ENCODE measurements at regions not wholly inside any gene's neighbourhood (a gene's known extent, or its start where the extent isn't known, plus 50 kb on each side); places are given as distances from the start of the nearest gene placed in this dataset.
"Not testable (repeated sequence)": the region's sequence is repeated elsewhere in the genome, so short reads cannot be mapped to it uniquely, and the experiment has no call there.

- no peaks in the 10 kb centered on the region for H3K9me2 ChIP-seq (replicated peaks; ENCODE audit: insufficient read depth)
- no peaks in the 10 kb centered on the region for H3K79me2 ChIP-seq
- H3K27ac ChIP-seq, result no peak overlapping the region
- no peaks in the 10 kb centered on the region for H3K4me1 ChIP-seq (ENCODE audit: insufficient read depth)
- 81% methylated on average over 3 of the region's 3 CpGs for WGBS (ENCODE audit: low lambda C conversion rate, missing lambda C conversion rate)
- H3K36me3 ChIP-seq (replicated peaks; ENCODE audit: insufficient read depth, low read depth), result no peaks in the 10 kb centered on the region
- no peaks in the 10 kb centered on the region for H4K20me1 ChIP-seq (ENCODE audit: insufficient read depth, poor library complexity, severe bottlenecking)
- no peak overlapping the region for H2AFZ ChIP-seq
- TF ChIP-seq CTCF (IDR thresholded peaks at IDR 0.05; ENCODE audit: poor library complexity), result no peak
- TF ChIP-seq EZH2 (IDR thresholded peaks at IDR 0.05; ENCODE audit: borderline replicate concordance), result no peak
- no peak for TF ChIP-seq EZH2phosphoT487 (IDR thresholded peaks at IDR 0.05; ENCODE audit: low read depth, severe bottlenecking, unreplicated experiment)
- no peaks in the 10 kb centered on the region for H3K27me3 ChIP-seq
- H3K9me3 ChIP-seq (ENCODE audit: low read depth), result no peaks in the 10 kb centered on the region
- no peak for DNase-seq (ENCODE audit: low spot score)
- H3K4me3 ChIP-seq, result no peak overlapping the region
- no peak overlapping the region for H3K4me2 ChIP-seq
Measured at GRCh38 chrX:13955975-13956374, 73.7 kb downstream of the GEMIN8 start.

DNA sequence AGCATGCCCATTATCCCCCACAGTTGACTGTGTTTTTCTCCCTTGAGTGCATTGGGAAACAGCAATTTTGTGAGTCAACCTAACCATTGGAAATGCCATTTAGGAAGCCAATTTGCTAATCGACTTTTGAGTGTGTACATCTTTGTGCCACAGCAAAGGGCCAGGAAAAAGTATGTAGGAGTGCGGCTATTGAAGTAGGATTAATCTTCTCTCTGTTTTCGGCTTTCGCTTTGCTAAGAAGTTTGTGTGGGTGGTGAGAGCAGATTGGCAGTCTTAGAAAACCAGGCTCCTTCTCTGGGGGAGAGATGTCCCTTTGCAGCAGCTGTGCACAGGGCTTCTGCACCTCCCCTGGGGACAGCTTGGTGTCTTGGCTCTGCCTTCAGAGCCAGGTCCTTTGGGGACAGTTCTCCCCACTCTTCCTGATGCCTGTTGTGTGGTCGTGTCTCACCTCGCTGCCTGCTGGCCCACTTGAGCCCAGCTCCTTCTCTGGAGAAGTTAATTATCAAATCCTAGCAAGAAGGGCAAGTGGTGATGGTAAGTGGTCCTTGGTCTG is 74.5 kb downstream of the GEMIN8 start:
- H3K4me3 ChIP-seq, result no peak overlapping the region
- TF ChIP-seq EZH2phosphoT487 (IDR thresholded peaks at IDR 0.05; ENCODE audit: low read depth, severe bottlenecking, unreplicated experiment), result no peak
- no peak for TF ChIP-seq EZH2 (IDR thresholded peaks at IDR 0.05; ENCODE audit: borderline replicate concordance)
- no peak for TF ChIP-seq CTCF (IDR thresholded peaks at IDR 0.05; ENCODE audit: poor library complexity)
- no peaks in the 10 kb centered on the region for H3K79me2 ChIP-seq
- no peaks in the 10 kb centered on the region for H3K4me1 ChIP-seq (ENCODE audit: insufficient read depth)
- H4K20me1 ChIP-seq (ENCODE audit: insufficient read depth, poor library complexity, severe bottlenecking), result no peaks in the 10 kb centered on the region
- no peak for DNase-seq (ENCODE audit: low spot score)
- WGBS (ENCODE audit: low lambda C conversion rate, missing lambda C conversion rate), result 75% methylated on average over 6 of the region's 6 CpGs
- no peak overlapping the region for H3K4me2 ChIP-seq
- no peaks in the 10 kb centered on the region for H3K27me3 ChIP-seq
- no peaks in the 10 kb centered on the region for H3K9me3 ChIP-seq (ENCODE audit: low read depth)
- H3K27ac ChIP-seq, result no peak overlapping the region
- no peak overlapping the region for H2AFZ ChIP-seq
- no peaks in the 10 kb centered on the region for H3K36me3 ChIP-seq (replicated peaks; ENCODE audit: insufficient read depth, low read depth)
- H3K9me2 ChIP-seq (replicated peaks; ENCODE audit: insufficient read depth), result no peaks in the 10 kb centered on the region

DNA sequence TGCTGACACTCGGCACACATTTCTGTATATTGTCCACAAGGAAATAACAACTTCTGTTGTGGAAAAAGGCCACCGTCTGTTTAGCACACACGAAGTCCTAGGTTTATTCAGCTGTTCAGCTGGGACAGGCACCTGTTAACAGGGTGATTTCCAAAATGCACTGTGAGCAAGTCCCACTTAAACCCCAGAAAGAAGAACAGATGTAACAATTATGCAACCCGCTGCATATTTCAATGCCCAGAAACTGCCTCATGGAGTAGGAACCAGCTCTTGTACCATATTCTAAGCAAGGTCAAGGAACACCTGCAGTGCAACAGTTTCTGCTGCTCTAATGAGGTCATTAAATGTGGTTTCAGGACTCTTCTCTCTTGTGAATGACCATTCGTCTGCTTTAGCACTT is 77.1 kb downstream of the GEMIN8 start:
- no peak overlapping the region for H2AFZ ChIP-seq
- no peak overlapping the region for H3K4me3 ChIP-seq

GRCh38 chrX:13946223-13946622 is 83.5 kb downstream of the GEMIN8 start:
- WGBS (ENCODE audit: low lambda C conversion rate, missing lambda C conversion rate), result 78% methylated on average over 6 of the region's 6 CpGs
- H3K4me3 ChIP-seq; H4K20me1 ChIP-seq (ENCODE audit: insufficient read depth, poor library complexity, severe bottlenecking); H3K4me1 ChIP-seq (ENCODE audit: insufficient read depth); H2AFZ ChIP-seq; H3K36me3 ChIP-seq (replicated peaks; ENCODE audit: insufficient read depth, low read depth); H3K79me2 ChIP-seq; H3K27me3 ChIP-seq; H3K9me3 ChIP-seq (ENCODE audit: low read depth); H3K4me2 ChIP-seq; H3K9me2 ChIP-seq (replicated peaks; ENCODE audit: insufficient read depth); DNase-seq (ENCODE audit: low spot score); H3K27ac ChIP-seq: not testable (repeated sequence)

More for the DNA sequence above, 77.1 kb downstream of the GEMIN8 start:
- TF ChIP-seq CTCF (IDR thresholded peaks at IDR 0.05; ENCODE audit: poor library complexity), result no peak
- TF ChIP-seq EZH2phosphoT487 (IDR thresholded peaks at IDR 0.05; ENCODE audit: low read depth, severe bottlenecking, unreplicated experiment), result no peak
- TF ChIP-seq EZH2 (IDR thresholded peaks at IDR 0.05; ENCODE audit: borderline replicate concordance), result no peak
- Histone ChIP-seq H3K27me3 (no peaks in the 10 kb centered on the region), H3K27ac (no peak overlapping the region), H3K79me2 (no peaks in the 10 kb centered on the region), H3K4me1 (ENCODE audit: insufficient read depth) (no peaks in the 10 kb centered on the region), H3K9me2 (replicated peaks; ENCODE audit: insufficient read depth) (no peaks in the 10 kb centered on the region), H4K20me1 (ENCODE audit: insufficient read depth, poor library complexity, severe bottlenecking) (no peaks in the 10 kb centered on the region), H3K9me3 (ENCODE audit: low read depth) (no peaks in the 10 kb centered on the region), H3K4me2 (no peak overlapping the region), H3K36me3 (replicated peaks; ENCODE audit: insufficient read depth, low read depth) (no peaks in the 10 kb centered on the region)
- WGBS (ENCODE audit: low lambda C conversion rate, missing lambda C conversion rate), result 80% methylated on average over 5 of the region's 5 CpGs
- no peak for DNase-seq (ENCODE audit: low spot score)

GRCh38 chrX:13945787-13946186 is 83.9 kb downstream of the GEMIN8 start:
- H3K27me3 ChIP-seq; H3K4me3 ChIP-seq; H3K4me2 ChIP-seq; DNase-seq (ENCODE audit: low spot score); H4K20me1 ChIP-seq (ENCODE audit: insufficient read depth, poor library complexity, severe bottlenecking); H3K4me1 ChIP-seq (ENCODE audit: insufficient read depth); H3K27ac ChIP-seq; H2AFZ ChIP-seq; H3K36me3 ChIP-seq (replicated peaks; ENCODE audit: insufficient read depth, low read depth); H3K79me2 ChIP-seq; H3K9me2 ChIP-seq (replicated peaks; ENCODE audit: insufficient read depth); H3K9me3 ChIP-seq (ENCODE audit: low read depth): not testable (repeated sequence)
- 83% methylated on average over 1 of the region's 3 CpGs for WGBS (ENCODE audit: low lambda C conversion rate, missing lambda C conversion rate)

Measured in hepatocyte (in vitro differentiated cells).